GM23248 (cell line): ENCODE measurements at regions not wholly inside any gene's neighbourhood (a gene's known extent, or its start where the extent isn't known, plus 50 kb on each side); places are given as distances from the start of the nearest gene placed in this dataset.

Source experiments
- DNase-seq: peaks from one replicate; pipeline ENCODE4 v3.0.0-alpha.2; 2015
- H2AFZ ChIP-seq: fragments of 200-600 bp; sonication (generic); 2 replicates; pipeline ENCODE4 v1.6.1; 2016; ENCODE audit warnings: antibody characterized with exemption
- H3F3A ChIP-seq: fragments of 200-600 bp; sonication (generic); 2 replicates; pipeline ENCODE4 v1.6.1; 2016; ENCODE audit warnings: mild to moderate bottlenecking, antibody characterized with exemption, mixed run types; ENCODE audit not compliant: insufficient read depth
- H3K27ac ChIP-seq: fragments of 200-600 bp; sonication (generic); 2 replicates; pipeline ENCODE4 v1.5.1; 2016; ENCODE audit warnings: mild to moderate bottlenecking
- H3K27me3 ChIP-seq: fragments of 200-600 bp; sonication (generic); replicated peaks from 2 replicates; pipeline ENCODE4 v1.6.1; 2016; ENCODE audit warnings: mild to moderate bottlenecking; ENCODE audit not compliant: insufficient read depth
- H3K36me3 ChIP-seq: fragments of 200-600 bp; sonication (generic); 2 replicates; pipeline ENCODE4 v1.6.1; 2016; ENCODE audit warnings: low read depth, mild to moderate bottlenecking
- H3K4me1 ChIP-seq: fragments of 200-600 bp; sonication (generic); 2 replicates; pipeline ENCODE4 v1.6.1; 2016; ENCODE audit warnings: mild to moderate bottlenecking; ENCODE audit not compliant: insufficient read depth
- H3K4me2 ChIP-seq: fragments of 200-600 bp; sonication (generic); one replicate; pipeline ENCODE4 v1.6.1; 2016; ENCODE audit warnings: mild to moderate bottlenecking; ENCODE audit not compliant: unreplicated experiment
- H3K4me3 ChIP-seq: fragments of 200-600 bp; sonication (generic); 2 replicates; pipeline ENCODE4 v1.5.1; 2016; ENCODE audit warnings: mild to moderate bottlenecking
- H3K79me2 ChIP-seq: fragments of 200-600 bp; sonication (generic); 2 replicates; pipeline ENCODE4 v1.6.1; 2016; ENCODE audit warnings: mild to moderate bottlenecking; ENCODE audit not compliant: insufficient read depth
- H3K9ac ChIP-seq: fragments of 200-600 bp; sonication (generic); 2 replicates; pipeline ENCODE4 v1.6.1; 2016; ENCODE audit warnings: mild to moderate bottlenecking
- H3K9me2 ChIP-seq: fragments of 200-600 bp; sonication (generic); 2 replicates; pipeline ENCODE4 v1.6.1; 2016; ENCODE audit warnings: mixed run types, mild to moderate bottlenecking, moderate library complexity; ENCODE audit not compliant: insufficient read depth
- H3K9me3 ChIP-seq: fragments of 200-600 bp; sonication (generic); one replicate; pipeline ENCODE4 v1.6.1; 2017; ENCODE audit warnings: low read depth
- H4K20me1 ChIP-seq: fragments of 200-600 bp; sonication (generic); 2 replicates; pipeline ENCODE4 v1.6.0; 2016; ENCODE audit not compliant: insufficient read depth
- EZH2 ChIP-seq: fragments of 200-600 bp; sonication (generic); IDR thresholded peaks from 2 replicates; pipeline ENCODE4 v1.6.1; 2018; ENCODE audit warnings: antibody characterized with exemption, mild to moderate bottlenecking; ENCODE audit not compliant: insufficient read depth, poor library complexity, severe bottlenecking
- EZH2phosphoT487 ChIP-seq: fragments of 200-600 bp; sonication (generic); IDR thresholded peaks from 2 replicates; pipeline ENCODE4 v1.6.1; 2018; ENCODE audit warnings: antibody characterized with exemption, moderate library complexity, mild to moderate bottlenecking, low read depth; ENCODE audit not compliant: insufficient read depth
- WGBS, 2 experiments: methylation state at CpG; one replicate each; pipeline ENCODE4 v1.1.6; 2015 to 2017; ENCODE audit warnings: low lambda C conversion rate in 2 of 2, low coverage in 1 of 2; ENCODE audit errors: missing lambda C conversion rate in 2 of 2; 5-methylcytosine and 5-hydroxymethylcytosine counted together
- in situ Hi-C: fragments of 300-500 bp; cut with MboI; formaldehyde crosslinking; loops from 2 replicates; pipeline ENCODE4 v1.15.0; 2020

DNA sequence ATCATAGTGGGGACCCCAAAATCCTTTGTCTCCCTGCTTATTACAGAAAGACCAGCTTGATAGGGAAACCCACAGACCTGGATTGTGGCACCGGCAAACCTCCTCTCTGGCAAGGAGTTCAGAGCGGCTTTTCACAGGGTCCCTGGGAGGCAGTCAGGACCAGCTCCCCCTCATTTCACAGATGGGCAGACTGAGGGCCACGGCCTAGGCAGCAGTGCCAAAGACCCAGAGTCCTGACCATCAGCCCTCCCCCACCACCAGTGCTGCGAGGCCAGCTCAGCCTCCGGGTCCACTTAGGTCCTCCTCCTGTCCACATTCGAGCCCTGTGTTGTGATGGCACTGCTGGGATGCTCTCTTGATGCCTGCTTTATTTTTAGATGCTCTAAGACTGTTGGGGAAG lies 57.2 kb downstream of the CAMK2N1 start:
- H3K9ac ChIP-seq, result no peak overlapping the region
- no peaks in the 10 kb centered on the region for H3K27me3 ChIP-seq
- H3K4me1 ChIP-seq, result peaks cover 11% of the 10 kb centered on the region
- H3K4me2 ChIP-seq, result no peak overlapping the region
- no peak for DNase-seq
- H3K79me2 ChIP-seq, result no peaks in the 10 kb centered on the region
- no peak overlapping the region for H3K27ac ChIP-seq
- TF ChIP-seq EZH2 (no peak), EZH2phosphoT487 (no peak)
- no peak overlapping the region for H3K4me3 ChIP-seq
- no peaks in the 10 kb centered on the region for H3K36me3 ChIP-seq
- in situ Hi-C loops, result no loop called here
- 80 to 85% methylated on average over 5 to 6 of the region's 6 CpGs for WGBS, 2 experiments
- H2AFZ ChIP-seq, result no peak overlapping the region
- H4K20me1 ChIP-seq, result no peaks in the 10 kb centered on the region
- H3K9me3 ChIP-seq, result peaks cover 1% of the 10 kb centered on the region
- no peaks in the 10 kb centered on the region for H3F3A ChIP-seq
- H3K9me2 ChIP-seq, result no peaks in the 10 kb centered on the region

DNA sequence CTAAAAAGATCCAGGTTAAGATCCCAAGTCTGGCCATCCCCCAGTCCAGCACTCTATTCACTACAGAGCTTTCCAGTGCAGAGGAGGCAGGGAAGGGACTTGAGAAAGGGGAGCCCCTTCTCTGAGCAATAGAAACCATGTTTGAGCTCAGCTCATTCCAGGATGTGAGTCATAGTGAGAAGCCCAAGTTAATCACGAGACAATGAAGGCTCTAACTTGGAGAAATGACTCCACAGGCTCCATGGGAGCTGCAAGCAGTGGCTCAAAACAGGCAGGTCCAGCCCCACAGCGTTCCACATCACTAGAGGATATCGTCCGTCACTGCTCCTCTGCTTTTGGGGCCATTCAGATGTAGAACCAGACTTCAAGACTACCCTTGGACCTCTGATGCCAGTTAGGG lies 59.1 kb downstream of the CAMK2N1 start:
- Histone ChIP-seq H3K27ac (peak overlapping the region; percentile 34), H4K20me1 (no peaks in the 10 kb centered on the region), H2AFZ (0 out of 2 replicates have a peak overlapping the region, but pooled peaks have one; percentile 11), H3K4me2 (no peak overlapping the region), H3K36me3 (no peaks in the 10 kb centered on the region), H3K4me3 (no peak overlapping the region), H3K9me3 (peaks cover 15% of the 10 kb centered on the region), H3K4me1 (peaks cover 11% of the 10 kb centered on the region), H3K79me2 (no peaks in the 10 kb centered on the region), H3K9ac (no peak overlapping the region), H3F3A (peaks cover 4% of the 10 kb centered on the region; the same call in 1 of the 2 replicates), H3K9me2 (no peaks in the 10 kb centered on the region), H3K27me3 (no peaks in the 10 kb centered on the region)
- DNase-seq, result peak; percentile 95
- 11% methylated on average over 4 of the region's 4 CpGs for WGBS, 2 experiments
- in situ Hi-C loops, result no loop called here
- TF ChIP-seq EZH2phosphoT487, result no peak
- TF ChIP-seq EZH2, result no peak

DNA sequence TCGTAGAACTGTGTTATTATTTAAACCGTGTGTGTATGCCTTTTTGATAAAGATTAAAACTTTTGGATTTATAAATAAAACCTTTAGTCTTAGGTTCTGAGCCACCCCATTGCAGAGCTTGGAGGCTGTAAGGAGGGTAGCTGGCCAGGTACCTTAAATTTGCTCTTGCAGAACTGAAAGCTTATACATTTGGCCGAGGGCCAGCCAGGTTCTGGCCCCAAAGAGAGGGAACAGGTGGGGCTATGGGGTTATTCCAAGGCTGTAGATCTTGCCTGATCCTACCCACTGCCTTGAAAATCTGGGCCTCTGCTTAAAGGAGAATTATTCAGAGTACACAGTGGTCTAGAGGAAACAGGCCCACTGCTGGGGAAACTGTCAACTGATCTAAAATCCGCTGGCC lies 59.6 kb downstream of the CAMK2N1 start:
- Histone ChIP-seq H3K4me3 (no peak overlapping the region), H2AFZ (0 out of 2 replicates have a peak overlapping the region, but pooled peaks have one; percentile 11), H3F3A (peaks cover 4% of the 10 kb centered on the region; the same call in 1 of the 2 replicates), H3K27me3 (0 out of 2 replicates have a peak, but pooled peaks cover 4% of the 10 kb centered on the region), H4K20me1 (no peaks in the 10 kb centered on the region), H3K9me3 (peaks cover 15% of the 10 kb centered on the region), H3K4me2 (no peak overlapping the region), H3K9ac (no peak overlapping the region), H3K79me2 (no peaks in the 10 kb centered on the region), H3K27ac (peak overlapping the region; percentile 34; the same call in 1 of the 2 replicates), H3K36me3 (no peaks in the 10 kb centered on the region), H3K4me1 (peaks cover 11% of the 10 kb centered on the region), H3K9me2 (no peaks in the 10 kb centered on the region)
- DNase-seq, result no peak
- in situ Hi-C loops, result no loop called here
- TF ChIP-seq EZH2phosphoT487 (no peak), EZH2 (no peak)
- WGBS, 2 experiments, result 71 to 76% methylated on average over 4 of the region's 4 CpGs

- no peak overlapping the region for H3K9ac ChIP-seq
- no peaks in the 10 kb centered on the region for H4K20me1 ChIP-seq
- H3K27me3 ChIP-seq, result 0 out of 2 replicates have a peak, but pooled peaks cover 11% of the 10 kb centered on the region
- H3K4me1 ChIP-seq, result peaks cover 11% of the 10 kb centered on the region
- TF ChIP-seq EZH2phosphoT487 (no peak), EZH2 (no peak)
- H2AFZ ChIP-seq, result no peak overlapping the region
- no peaks in the 10 kb centered on the region for H3K9me2 ChIP-seq
- peaks cover 15% of the 10 kb centered on the region for H3K9me3 ChIP-seq
- in situ Hi-C loops, result no loop called here
- no peak overlapping the region for H3K4me2 ChIP-seq
- no peak overlapping the region for H3K27ac ChIP-seq
- DNase-seq, result no peak
- no peaks in the 10 kb centered on the region for H3K36me3 ChIP-seq
- no peak overlapping the region for H3K4me3 ChIP-seq
- peaks cover 4% of the 10 kb centered on the region; the same call in 1 of the 2 replicates for H3F3A ChIP-seq
- H3K79me2 ChIP-seq, result no peaks in the 10 kb centered on the region
- WGBS, 2 experiments, result 48 to 50% methylated on average over 2 of the region's 2 CpGs
These were observed 60.4 kb downstream of the CAMK2N1 start for GRCh38 chr1:20425622-20426021.

DNA sequence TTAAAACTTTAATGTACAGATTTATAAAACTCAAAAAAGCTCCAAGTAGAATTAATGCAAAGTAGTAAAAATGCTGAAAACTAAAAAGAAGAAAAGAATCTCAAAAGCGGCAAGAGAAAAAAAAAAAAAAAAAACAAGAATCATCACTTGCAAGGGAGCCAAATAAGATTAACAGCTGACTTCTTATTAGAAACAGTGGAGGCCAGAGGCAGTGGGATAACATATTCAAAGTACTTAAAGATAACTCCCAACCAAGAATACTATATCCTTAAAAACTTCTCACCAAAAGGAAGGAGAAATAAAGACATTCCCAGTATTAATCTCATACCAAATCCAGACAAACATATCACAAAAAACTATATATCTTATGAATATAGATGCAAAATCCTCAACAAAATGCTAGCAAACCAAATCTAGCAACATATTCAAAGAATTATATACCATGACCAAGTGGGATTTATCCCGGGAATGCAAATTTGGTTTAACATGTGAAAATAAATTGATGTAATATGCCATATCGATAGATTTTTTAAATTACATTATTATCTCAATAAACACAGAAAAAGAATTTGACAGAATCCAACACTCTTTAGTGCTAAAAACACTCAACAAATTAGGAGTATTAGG lies 62.7 kb downstream of the CAMK2N1 start:
- Histone ChIP-seq H3K4me3 (no peak overlapping the region), H3K9me2 (no peaks in the 10 kb centered on the region), H3F3A (peaks cover 4% of the 10 kb centered on the region; the same call in 1 of the 2 replicates), H3K27me3 (0 out of 2 replicates have a peak, but pooled peaks cover 17% of the 10 kb centered on the region), H4K20me1 (no peaks in the 10 kb centered on the region), H3K27ac (no peak overlapping the region), H3K36me3 (no peaks in the 10 kb centered on the region), H3K9me3 (peaks cover 15% of the 10 kb centered on the region), H3K4me2 (no peak overlapping the region), H2AFZ (no peak overlapping the region), H3K4me1 (peaks cover 11% of the 10 kb centered on the region), H3K9ac (no peak overlapping the region), H3K79me2 (no peaks in the 10 kb centered on the region)
- 66 to 70% methylated on average over 3 of the region's 3 CpGs for WGBS, 2 experiments
- TF ChIP-seq EZH2 (no peak), EZH2phosphoT487 (no peak)
- DNase-seq, result peak; percentile 27
- in situ Hi-C loops, result no loop called here
